ENCODE measurements at regions not wholly inside any gene's neighbourhood (a gene's known extent, or its start where the extent isn't known, plus 50 kb on each side); places are given as distances from the start of the nearest gene placed in this dataset.

DNA sequence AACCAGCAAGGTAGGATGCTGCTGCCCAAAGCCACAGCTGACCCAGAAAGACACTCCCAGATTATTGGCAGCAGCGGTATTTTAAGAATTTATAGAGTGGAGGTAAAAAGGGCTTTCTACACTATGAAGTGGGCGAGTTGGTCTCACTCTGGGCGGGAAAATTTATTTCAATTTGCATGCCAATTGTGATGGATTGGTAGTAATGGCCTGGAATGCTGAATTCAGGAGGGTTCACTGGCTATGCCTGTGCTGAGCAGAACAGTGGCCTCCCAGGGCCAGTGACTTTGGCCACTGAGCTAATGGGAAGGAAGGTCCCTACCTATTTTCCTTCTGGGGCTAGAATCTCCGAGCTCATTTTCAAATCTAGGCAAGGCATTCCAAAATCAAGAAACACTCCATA lies 243.5 kb downstream of the TSHZ3 start:
- TF ChIP-seq, protein P1, sequence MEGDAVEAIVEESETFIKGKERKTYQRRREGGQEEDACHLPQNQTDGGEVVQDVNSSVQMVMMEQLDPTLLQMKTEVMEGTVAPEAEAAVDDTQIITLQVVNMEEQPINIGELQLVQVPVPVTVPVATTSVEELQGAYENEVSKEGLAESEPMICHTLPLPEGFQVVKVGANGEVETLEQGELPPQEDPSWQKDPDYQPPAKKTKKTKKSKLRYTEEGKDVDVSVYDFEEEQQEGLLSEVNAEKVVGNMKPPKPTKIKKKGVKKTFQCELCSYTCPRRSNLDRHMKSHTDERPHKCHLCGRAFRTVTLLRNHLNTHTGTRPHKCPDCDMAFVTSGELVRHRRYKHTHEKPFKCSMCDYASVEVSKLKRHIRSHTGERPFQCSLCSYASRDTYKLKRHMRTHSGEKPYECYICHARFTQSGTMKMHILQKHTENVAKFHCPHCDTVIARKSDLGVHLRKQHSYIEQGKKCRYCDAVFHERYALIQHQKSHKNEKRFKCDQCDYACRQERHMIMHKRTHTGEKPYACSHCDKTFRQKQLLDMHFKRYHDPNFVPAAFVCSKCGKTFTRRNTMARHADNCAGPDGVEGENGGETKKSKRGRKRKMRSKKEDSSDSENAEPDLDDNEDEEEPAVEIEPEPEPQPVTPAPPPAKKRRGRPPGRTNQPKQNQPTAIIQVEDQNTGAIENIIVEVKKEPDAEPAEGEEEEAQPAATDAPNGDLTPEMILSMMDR (IDR thresholded peaks at IDR 0.05), result no peak
- TF ChIP-seq POLR2A (IDR thresholded peaks at IDR 0.05) (no peak), POLR2AphosphoS5 (IDR thresholded peaks at IDR 0.05) (no peak), EP300 (IDR thresholded peaks at IDR 0.05) (no peak)
